Transverse colon (tissue), 3 donors: ENCODE measurements at regions not wholly inside any gene's neighbourhood (a gene's known extent, or its start where the extent isn't known, plus 50 kb on each side); places are given as distances from the start of the nearest gene placed in this dataset.

Experiments
- POLR2A ChIP-seq: fragments of 450-650 bp; IDR thresholded peaks from one replicate; pipeline ENCODE4 v1.6.1; 2016; ENCODE audit warnings: antibody characterized with exemption, mild to moderate bottlenecking, moderate library complexity
- TF ChIP-seq, protein P1 (sequence below), 5 experiments: fragments of 200-600 bp in 3 of 5; fragments of 450-650 bp in 2 of 5; sonication (generic) in 3 of 5; IDR thresholded peaks; 1 replicate in 2 of 5; 2 replicates in 3 of 5; pipeline ENCODE4 v1.5.1; 2016 to 2017; ENCODE audit warnings: antibody characterized with exemption in 5 of 5, inconsistent platforms in 3 of 5, mild to moderate bottlenecking in 2 of 5, moderate library complexity in 1 of 5

GRCh38 chr5:36417668-36418067, 116.0 kb upstream of the RANBP3L start:
- TF ChIP-seq, protein P1, sequence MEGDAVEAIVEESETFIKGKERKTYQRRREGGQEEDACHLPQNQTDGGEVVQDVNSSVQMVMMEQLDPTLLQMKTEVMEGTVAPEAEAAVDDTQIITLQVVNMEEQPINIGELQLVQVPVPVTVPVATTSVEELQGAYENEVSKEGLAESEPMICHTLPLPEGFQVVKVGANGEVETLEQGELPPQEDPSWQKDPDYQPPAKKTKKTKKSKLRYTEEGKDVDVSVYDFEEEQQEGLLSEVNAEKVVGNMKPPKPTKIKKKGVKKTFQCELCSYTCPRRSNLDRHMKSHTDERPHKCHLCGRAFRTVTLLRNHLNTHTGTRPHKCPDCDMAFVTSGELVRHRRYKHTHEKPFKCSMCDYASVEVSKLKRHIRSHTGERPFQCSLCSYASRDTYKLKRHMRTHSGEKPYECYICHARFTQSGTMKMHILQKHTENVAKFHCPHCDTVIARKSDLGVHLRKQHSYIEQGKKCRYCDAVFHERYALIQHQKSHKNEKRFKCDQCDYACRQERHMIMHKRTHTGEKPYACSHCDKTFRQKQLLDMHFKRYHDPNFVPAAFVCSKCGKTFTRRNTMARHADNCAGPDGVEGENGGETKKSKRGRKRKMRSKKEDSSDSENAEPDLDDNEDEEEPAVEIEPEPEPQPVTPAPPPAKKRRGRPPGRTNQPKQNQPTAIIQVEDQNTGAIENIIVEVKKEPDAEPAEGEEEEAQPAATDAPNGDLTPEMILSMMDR (IDR thresholded peaks at IDR 0.05) = no peak
- TF ChIP-seq POLR2A = no peak
